Calu3 (cell line): ENCODE measurements at regions not wholly inside any gene's neighbourhood (a gene's known extent, or its start where the extent isn't known, plus 50 kb on each side); places are given as distances from the start of the nearest gene placed in this dataset.

Experiments used
- BruUV-seq: library from RNA; stranded (reverse); fragments of 400-500 nt; replicated peaks from 2 replicates; lab custom pipeline; 2021; lab: Mats Ljungman, UMichigan
- CTCF ChIA-PET: fragments of 300-600 bp; sonication (Branson Sonifier 250); formaldehyde crosslinking; loops from one replicate; lab custom pipeline; 2022; ENCODE audit warnings: antibody characterized with exemption; lab: Charles Lee
- DNase-seq: peaks from one replicate; pipeline ENCODE4 v3.0.0; 2022
- H3K27ac Mint-ChIP-seq: one replicate; pipeline ENCODE4 v1.8.0; 2022; ENCODE audit warnings: mixed read lengths; ENCODE audit not compliant: unreplicated experiment
- H3K27me3 Mint-ChIP-seq: one replicate; pipeline ENCODE4 v1.8.0; 2022; ENCODE audit warnings: mixed read lengths; ENCODE audit not compliant: unreplicated experiment
- H3K36me3 Mint-ChIP-seq: one replicate; pipeline ENCODE4 v1.8.0; 2022; ENCODE audit warnings: mild to moderate bottlenecking, moderate library complexity, mixed read lengths; ENCODE audit not compliant: insufficient read depth, unreplicated experiment
- H3K4me1 Mint-ChIP-seq: one replicate; pipeline ENCODE4 v1.8.0; 2022; ENCODE audit warnings: mild to moderate bottlenecking, low read depth, mixed read lengths; ENCODE audit not compliant: unreplicated experiment
- H3K4me3 Mint-ChIP-seq: one replicate; pipeline ENCODE4 v1.8.0; 2022; ENCODE audit warnings: mild to moderate bottlenecking, low read depth, moderate library complexity, mixed read lengths; ENCODE audit not compliant: unreplicated experiment
- H3K9me3 Mint-ChIP-seq: one replicate; pipeline ENCODE4 v1.8.0; 2022; ENCODE audit warnings: low read depth, mixed read lengths; ENCODE audit not compliant: unreplicated experiment
- CTCF ChIP-seq: fragments of 200-600 bp; IDR thresholded peaks from one replicate; pipeline ENCODE4 v1.8.0; 2022; ENCODE audit warnings: antibody characterized with exemption; ENCODE audit not compliant: unreplicated experiment
- intact Hi-C: fragments of 100-400 bp; cut with micrococcal nuclease; formaldehyde crosslinking; loops from one replicate; pipeline ENCODE4 v1.10.0; 2022; ENCODE audit not compliant: unreplicated experiment

GRCh38 chr5:34606101-34606500 is 50.0 kb upstream of the RAI14 start:
- H3K4me1 Mint-ChIP-seq, result peaks cover 32% of the 10 kb centered on the region
- no peak for TF ChIP-seq CTCF
- no peak overlapping the region for H3K4me3 Mint-ChIP-seq
- H3K27me3 Mint-ChIP-seq, result no peaks in the 10 kb centered on the region
- DNase-seq, result no peak
- BruUV-seq, result no TSS peak
- H3K27ac Mint-ChIP-seq, result no peak overlapping the region
- CTCF ChIA-PET, result interaction anchor here (0.6 to 1.3 kb wide), 2 partner anchors 20 to 62 kb away, joined by 3 read pairs; no protein-coding TSS in a partner anchor
- H3K36me3 Mint-ChIP-seq, result no peaks in the 10 kb centered on the region
- intact Hi-C loops, result loop anchor here (5.0 kb wide), 1 partner anchor 51 kb away; the partner anchor contains the start of gene RAI14
- H3K9me3 Mint-ChIP-seq, result no peaks in the 10 kb centered on the region
